Ascending aorta (tissue), 2 donors: ENCODE measurements at regions not wholly inside any gene's neighbourhood (a gene's known extent, or its start where the extent isn't known, plus 50 kb on each side); places are given as distances from the start of the nearest gene placed in this dataset.
"Not testable (repeated sequence)": the region's sequence is repeated elsewhere in the genome, so short reads cannot be mapped to it uniquely, and the experiment has no call there.

ENCODE experiments used
- DNase-seq, 2 donors: peaks; one replicate each; pipeline ENCODE4 v3.0.0-alpha.2; 2019; ENCODE audit warnings: low spot score in 2 of 2
- H3K27ac ChIP-seq, 2 donors: fragments of 200-600 bp; sonication (generic); one replicate each; pipeline ENCODE4 v1.5.1; 2016 to 2017; ENCODE audit warnings: mild to moderate bottlenecking in 1 of 2
- H3K27me3 ChIP-seq: fragments of 200-600 bp; sonication (generic); one replicate; pipeline ENCODE4 v1.5.1; 2017
- H3K36me3 ChIP-seq, 2 donors: fragments of 200-600 bp; sonication (generic); one replicate each; pipeline ENCODE4 v1.5.1; 2016
- H3K4me1 ChIP-seq, 2 donors: fragments of 200-600 bp; sonication (generic); one replicate each; pipeline ENCODE4 v1.5.1; 2016 to 2017; ENCODE audit warnings: mild to moderate bottlenecking in 1 of 2
- H3K4me3 ChIP-seq, 2 donors: fragments of 200-600 bp; sonication (generic); one replicate each; pipeline ENCODE4 v1.5.1; 2016 to 2017; ENCODE audit warnings: mild to moderate bottlenecking in 1 of 2
- H3K9me3 ChIP-seq, 2 donors: fragments of 200-600 bp; sonication (generic); one replicate each; pipeline ENCODE4 v1.5.1; 2016
- intact Hi-C: fragments of 100-400 bp; cut with DNase I; formaldehyde crosslinking; loops from one replicate; pipeline ENCODE4 v1.15.1; 2023
- TF ChIP-seq, protein P1 (sequence below), 3 experiments: fragments of 200-600 bp in 2 of 3; fragments of 450-650 bp in 1 of 3; sonication (generic) in 2 of 3; IDR thresholded peaks; one replicate each; pipeline ENCODE4 v1.5.1; 2016 to 2019; ENCODE audit warnings: antibody characterized with exemption in 3 of 3, mild to moderate bottlenecking in 1 of 3, moderate library complexity in 1 of 3

DNA sequence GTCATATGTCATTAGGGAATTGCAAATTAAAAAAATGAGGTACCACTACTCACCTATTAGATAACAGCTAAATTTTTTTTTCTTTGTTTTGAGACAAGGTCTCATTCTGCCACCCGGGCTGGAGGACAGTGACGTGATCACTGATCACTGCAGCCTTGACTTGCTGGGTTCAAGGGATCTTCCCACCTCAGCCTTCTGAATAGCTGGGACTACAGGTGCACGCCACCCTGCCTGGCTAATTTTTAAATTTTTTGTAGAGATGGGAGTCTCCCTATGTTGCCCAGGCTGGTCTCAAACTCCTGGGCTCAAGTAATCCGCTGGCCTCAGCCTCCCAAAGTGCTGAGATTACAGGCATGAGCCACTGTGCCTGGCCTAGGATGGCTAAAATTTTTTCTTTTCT lies 57.1 kb upstream of the NCOA3 start:
- Histone ChIP-seq H3K9me3 (no peaks in the 10 kb centered on the region), H3K36me3 (no peaks in the 10 kb centered on the region), H3K4me1 (peaks cover 0 to 3% of the 10 kb centered on the region in 2 donors), H3K4me3 (no peak overlapping the region), H3K27me3 (no peaks in the 10 kb centered on the region), H3K27ac (no peak overlapping the region)
- intact Hi-C loops = no loop called here
- DNase-seq = no peak
- TF ChIP-seq, protein P1, sequence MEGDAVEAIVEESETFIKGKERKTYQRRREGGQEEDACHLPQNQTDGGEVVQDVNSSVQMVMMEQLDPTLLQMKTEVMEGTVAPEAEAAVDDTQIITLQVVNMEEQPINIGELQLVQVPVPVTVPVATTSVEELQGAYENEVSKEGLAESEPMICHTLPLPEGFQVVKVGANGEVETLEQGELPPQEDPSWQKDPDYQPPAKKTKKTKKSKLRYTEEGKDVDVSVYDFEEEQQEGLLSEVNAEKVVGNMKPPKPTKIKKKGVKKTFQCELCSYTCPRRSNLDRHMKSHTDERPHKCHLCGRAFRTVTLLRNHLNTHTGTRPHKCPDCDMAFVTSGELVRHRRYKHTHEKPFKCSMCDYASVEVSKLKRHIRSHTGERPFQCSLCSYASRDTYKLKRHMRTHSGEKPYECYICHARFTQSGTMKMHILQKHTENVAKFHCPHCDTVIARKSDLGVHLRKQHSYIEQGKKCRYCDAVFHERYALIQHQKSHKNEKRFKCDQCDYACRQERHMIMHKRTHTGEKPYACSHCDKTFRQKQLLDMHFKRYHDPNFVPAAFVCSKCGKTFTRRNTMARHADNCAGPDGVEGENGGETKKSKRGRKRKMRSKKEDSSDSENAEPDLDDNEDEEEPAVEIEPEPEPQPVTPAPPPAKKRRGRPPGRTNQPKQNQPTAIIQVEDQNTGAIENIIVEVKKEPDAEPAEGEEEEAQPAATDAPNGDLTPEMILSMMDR (IDR thresholded peaks at IDR 0.05) = no peak

DNA sequence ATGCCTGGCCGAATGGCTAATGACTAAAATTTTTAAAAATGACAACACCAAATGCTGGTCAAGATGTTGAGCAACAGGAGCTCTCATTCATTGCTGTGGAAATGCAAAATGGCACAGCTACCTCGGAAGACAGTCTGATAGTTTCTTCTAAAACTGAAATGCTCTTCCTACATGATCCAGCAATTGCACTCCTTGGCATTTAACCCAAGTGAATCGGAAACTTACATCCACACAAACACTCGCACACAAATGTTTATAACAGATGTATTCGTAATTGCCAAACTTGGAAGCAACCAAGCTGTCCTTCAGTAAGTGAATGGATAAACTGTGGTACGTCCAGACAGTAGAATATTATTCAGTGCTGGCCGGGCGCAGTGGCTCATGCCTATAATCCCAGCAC lies 56.4 kb upstream of the NCOA3 start:
- Histone ChIP-seq H3K27ac (no peak overlapping the region), H3K27me3 (no peaks in the 10 kb centered on the region), H3K4me3 (no peak overlapping the region), H3K36me3 (no peaks in the 10 kb centered on the region), H3K4me1 (peaks cover 0 to 3% of the 10 kb centered on the region in 2 donors), H3K9me3 (no peaks in the 10 kb centered on the region)
- no peak for DNase-seq
- TF ChIP-seq, protein P1 (IDR thresholded peaks at IDR 0.05) = no peak
- intact Hi-C loops = no loop called here

DNA sequence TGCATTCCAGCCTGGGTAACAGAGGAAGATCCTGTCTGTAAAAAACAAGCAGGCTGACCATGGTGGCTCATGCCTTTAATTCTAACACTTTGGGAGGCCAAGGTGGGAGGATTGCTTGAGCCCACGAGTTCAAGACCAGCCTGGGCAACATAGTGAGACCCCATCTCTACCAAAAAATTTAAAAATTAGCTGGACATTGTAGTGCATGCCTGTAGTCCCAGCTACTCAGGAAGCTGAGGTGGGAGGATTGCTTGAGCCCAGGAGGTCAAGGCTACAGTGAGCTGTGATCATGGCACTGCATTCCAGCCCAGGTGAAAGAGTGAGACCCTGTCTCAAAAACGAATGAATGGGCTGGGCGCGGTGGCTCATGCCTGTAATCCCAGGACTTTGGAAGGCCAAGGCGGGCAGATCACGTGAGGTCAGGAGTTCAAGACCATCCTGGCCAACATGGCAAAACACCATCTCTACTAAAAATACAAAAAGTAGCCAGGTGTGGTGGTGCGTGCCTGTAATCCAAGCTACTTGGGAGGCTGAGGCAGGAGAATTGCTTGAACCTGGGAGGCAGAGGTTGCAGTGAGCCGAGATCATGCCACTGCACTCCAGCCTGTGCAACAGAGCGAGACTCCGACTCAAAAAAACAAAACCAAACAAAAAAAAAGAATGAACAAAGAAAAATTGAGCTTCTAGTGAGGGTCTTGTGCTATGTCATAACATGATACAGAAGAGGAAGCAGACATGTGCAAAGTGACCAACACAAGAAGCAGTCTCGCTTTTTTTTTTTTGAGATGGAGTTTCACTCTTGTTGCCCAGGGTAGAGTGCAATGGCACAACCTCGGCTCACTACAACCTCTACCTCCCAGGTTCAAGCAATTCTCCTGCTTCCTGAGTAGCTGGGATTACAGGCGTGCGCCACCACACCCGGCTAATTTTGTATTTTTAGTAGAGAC lies 54.1 kb upstream of the NCOA3 start:
- H3K36me3 ChIP-seq, intact Hi-C loops, H3K4me1 ChIP-seq, H3K4me3 ChIP-seq, H3K9me3 ChIP-seq, H3K27me3 ChIP-seq, H3K27ac ChIP-seq, DNase-seq: not testable (repeated sequence)

DNA sequence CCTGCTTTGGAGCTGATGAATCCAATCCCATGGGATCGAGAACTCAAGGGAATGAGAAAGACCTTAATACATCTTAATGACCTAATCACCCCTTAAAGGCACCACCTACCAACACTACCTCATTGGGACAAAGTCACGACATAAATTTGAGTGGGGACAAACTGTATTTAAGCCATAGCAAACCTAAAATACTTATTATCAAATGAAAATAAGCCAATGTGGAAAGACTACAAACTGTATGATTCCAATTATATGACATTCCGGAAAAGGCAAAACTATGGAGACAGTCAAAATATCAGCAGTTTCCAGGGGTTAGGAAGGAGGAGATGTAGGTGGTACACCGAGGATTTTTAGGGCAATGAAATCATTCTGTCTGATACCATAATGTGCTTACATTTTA lies 53.3 kb upstream of the NCOA3 start:
- intact Hi-C loops = no loop called here
- TF ChIP-seq, protein P1 (IDR thresholded peaks at IDR 0.05) = no peak

DNA sequence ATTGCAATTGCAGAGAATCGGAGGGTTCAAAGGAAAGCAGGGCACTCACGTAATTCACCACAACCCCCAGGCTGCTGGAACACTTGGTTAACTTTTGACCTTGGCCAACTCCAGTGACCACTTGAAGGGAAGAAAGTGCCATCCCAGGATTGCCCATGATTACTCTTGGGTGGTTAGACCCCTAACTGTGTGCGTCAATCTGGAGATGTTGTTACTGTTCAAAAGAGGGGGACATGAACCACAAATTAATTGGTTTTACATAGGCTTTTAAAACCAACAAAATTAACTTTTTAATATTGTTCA lies 50.1 kb upstream of the NCOA3 start:
- no peak overlapping the region for H3K4me3 ChIP-seq
- intact Hi-C loops = loop anchor here (5.0 kb wide), 1 partner anchor 39 kb away; no protein-coding TSS in a partner anchor
- H3K4me1 ChIP-seq = peaks cover 0 to 4% of the 10 kb centered on the region in 2 donors
- H3K9me3 ChIP-seq = no peaks in the 10 kb centered on the region
- TF ChIP-seq, protein P1 (IDR thresholded peaks at IDR 0.05) = no peak
- no peaks in the 10 kb centered on the region for H3K27me3 ChIP-seq
- H3K36me3 ChIP-seq = no peaks in the 10 kb centered on the region
- H3K27ac ChIP-seq = no peak overlapping the region
- no peak for DNase-seq

More for the DNA sequence above, 53.3 kb upstream of the NCOA3 start:
- Histone ChIP-seq H3K27me3 (no peaks in the 10 kb centered on the region), H3K4me1 (peaks cover 0 to 4% of the 10 kb centered on the region in 2 donors), H3K36me3 (no peaks in the 10 kb centered on the region), H3K27ac (no peak overlapping the region), H3K9me3 (no peaks in the 10 kb centered on the region), H3K4me3 (no peak overlapping the region)
- DNase-seq = no peak
